ENCODE measurements at regions not wholly inside any gene's neighbourhood (a gene's known extent, or its start where the extent isn't known, plus 50 kb on each side); places are given as distances from the start of the nearest gene placed in this dataset.

- no peak for TF ChIP-seq POLR2A (IDR thresholded peaks at IDR 0.05; ENCODE audit: low read length)
- no peak for TF ChIP-seq GATA1 (IDR thresholded peaks at IDR 0.05; ENCODE audit: low read depth, low read length)
Observed at GRCh38 chr2:217667512-217667911, 335.3 kb downstream of the TNS1 start.
